Lung (tissue), 11 donors: ENCODE measurements at regions not wholly inside any gene's neighbourhood (a gene's known extent, or its start where the extent isn't known, plus 50 kb on each side); places are given as distances from the start of the nearest gene placed in this dataset.

Experiments used
- ATAC-seq: fragments of 200-7000 bp; cut with Tn5 transposase; one replicate; pipeline ENCODE4 v1.9.1; 2020; ENCODE audit warnings: moderate number of reproducible peaks; ENCODE audit not compliant: insufficient read depth, low FRiP score
- DNase-seq, 3 donors: peaks; one replicate each; pipeline ENCODE4 v3.0.0-alpha.2; 2013 to 2017
- H3K27ac ChIP-seq, 2 donors: one replicate each; pipeline ENCODE4 v1.5.1; 2013; ENCODE audit warnings: mild to moderate bottlenecking in 2 of 2, moderate library complexity in 2 of 2, control low read depth in 1 of 2, inconsistent platforms in 1 of 2, low read depth in 1 of 2, low read length in 1 of 2
- H3K27me3 ChIP-seq, 3 donors: one replicate each; pipeline ENCODE4 v1.5.1; 2013; ENCODE audit warnings: low read length in 2 of 3; ENCODE audit not compliant: control insufficient read depth in 3 of 3, insufficient read depth in 3 of 3
- H3K36me3 ChIP-seq, 4 donors: one replicate each; pipeline ENCODE4 v1.5.1; 2013; ENCODE audit warnings: low read length in 4 of 4, mild to moderate bottlenecking in 1 of 4, moderate library complexity in 1 of 4; ENCODE audit not compliant: control insufficient read depth in 4 of 4, insufficient read depth in 4 of 4
- H3K4me1 ChIP-seq, 5 donors: one replicate each; pipeline ENCODE4 v1.5.1; 2013; ENCODE audit warnings: low read length in 5 of 5, mild to moderate bottlenecking in 2 of 5, moderate library complexity in 1 of 5; ENCODE audit not compliant: control insufficient read depth in 5 of 5, insufficient read depth in 5 of 5
- H3K4me3 ChIP-seq: one replicate; pipeline ENCODE4 v1.5.1; 2013; ENCODE audit warnings: mild to moderate bottlenecking, control low read depth, moderate library complexity
- H3K9ac ChIP-seq, 2 donors: one replicate each; pipeline ENCODE4 v1.5.1; 2013; ENCODE audit warnings: low read length in 2 of 2, control low read depth in 1 of 2; ENCODE audit not compliant: insufficient read depth in 1 of 2
- H3K9me3 ChIP-seq, 4 donors: one replicate each; pipeline ENCODE4 v1.5.1; 2013; ENCODE audit warnings: low read length in 3 of 4, mild to moderate bottlenecking in 1 of 4, moderate library complexity in 1 of 4; ENCODE audit not compliant: control insufficient read depth in 4 of 4, insufficient read depth in 3 of 4
- CTCF ChIP-seq: IDR thresholded peaks from 2 replicates; pipeline ENCODE4 v1.5.1; 2012; ENCODE audit warnings: mild to moderate bottlenecking; ENCODE audit errors: control extremely low read depth, extremely low read depth
- WGBS, 2 donors: extraction: QIAGEN DNeasy Blood & Tissue Kit; methylation state at CpG; one replicate each; pipeline ENCODE4 v1.1.7; 2013; 5-methylcytosine and 5-hydroxymethylcytosine counted together
- donor health status: control.
- donor health status: control.
- donor health status: Bipolar disorder and iron deficiency.
- donor health status: healthy.
- donor health status: DM: yes; HTN: yes; CAD: no.

- 97% methylated on average over 3 of the region's 3 CpGs for WGBS, 2 donors
- Histone ChIP-seq H3K36me3 (no peaks in the 10 kb centered on the region), H3K9ac (no peak overlapping the region), H3K27me3 (no peaks in the 10 kb centered on the region), H3K4me1 (no peaks in the 10 kb centered on the region), H3K4me3 (no peak overlapping the region), H3K9me3 (no peaks in the 10 kb centered on the region), H3K27ac (no peak overlapping the region)
- DNase-seq (no peak), ATAC-seq (no peak)
- no peak for TF ChIP-seq CTCF
Measured at GRCh38 chr2:59151805-59152204, 910.7 kb upstream of the FANCL start.

DNA sequence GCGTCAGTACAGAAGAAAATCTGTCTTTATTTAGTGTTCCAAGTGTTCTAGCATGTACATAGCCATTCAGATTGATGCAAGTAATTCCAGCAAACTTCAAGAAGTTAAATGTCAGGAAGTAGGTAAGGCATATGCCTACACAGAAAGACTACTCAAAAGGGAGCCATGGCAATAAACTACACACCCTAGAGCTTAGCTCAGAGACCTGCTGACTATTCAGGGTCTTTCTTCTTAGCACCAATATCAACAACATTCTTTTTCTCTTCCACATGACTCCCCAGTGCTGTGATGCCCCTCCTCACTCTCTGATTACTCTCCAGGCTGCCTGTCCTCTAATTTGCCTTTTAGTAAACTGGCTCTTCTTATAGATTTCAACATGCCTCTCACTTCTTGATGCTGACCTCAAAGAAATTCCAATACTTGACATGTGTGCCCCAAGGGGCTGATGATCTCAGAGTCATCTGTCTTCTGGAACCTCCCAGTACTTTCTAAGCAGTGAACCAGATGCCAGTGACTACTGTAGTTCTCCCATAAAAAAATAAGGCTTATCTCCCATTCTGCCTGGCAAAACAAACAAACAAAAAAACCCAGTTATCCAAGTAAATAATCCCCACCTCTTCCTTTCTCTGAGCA is 909.2 kb upstream of the FANCL start:
- no peak overlapping the region for H3K9ac ChIP-seq
- no peaks in the 10 kb centered on the region for H3K4me1 ChIP-seq
- no peaks in the 10 kb centered on the region for H3K9me3 ChIP-seq
- 79 to 88% methylated on average over 1 of the region's 1 CpG for WGBS, 2 donors
- no peak overlapping the region for H3K27ac ChIP-seq
- ATAC-seq (no peak), DNase-seq (no peak)
- H3K36me3 ChIP-seq, result no peaks in the 10 kb centered on the region
- H3K4me3 ChIP-seq, result no peak overlapping the region
- H3K27me3 ChIP-seq, result no peaks in the 10 kb centered on the region
- TF ChIP-seq CTCF, result no peak

GRCh38 chr2:59149271-59149670 is 908.1 kb upstream of the FANCL start:
- TF ChIP-seq CTCF, result no peak
- no peaks in the 10 kb centered on the region for H3K36me3 ChIP-seq
- no peak overlapping the region for H3K9ac ChIP-seq
- H3K9me3 ChIP-seq, result no peaks in the 10 kb centered on the region
- ATAC-seq, result no peak
- no peaks in the 10 kb centered on the region for H3K4me1 ChIP-seq
- no peak overlapping the region for H3K27ac ChIP-seq
- H3K4me3 ChIP-seq, result no peak overlapping the region
- DNase-seq, result no peak
- H3K27me3 ChIP-seq, result no peaks in the 10 kb centered on the region

DNA sequence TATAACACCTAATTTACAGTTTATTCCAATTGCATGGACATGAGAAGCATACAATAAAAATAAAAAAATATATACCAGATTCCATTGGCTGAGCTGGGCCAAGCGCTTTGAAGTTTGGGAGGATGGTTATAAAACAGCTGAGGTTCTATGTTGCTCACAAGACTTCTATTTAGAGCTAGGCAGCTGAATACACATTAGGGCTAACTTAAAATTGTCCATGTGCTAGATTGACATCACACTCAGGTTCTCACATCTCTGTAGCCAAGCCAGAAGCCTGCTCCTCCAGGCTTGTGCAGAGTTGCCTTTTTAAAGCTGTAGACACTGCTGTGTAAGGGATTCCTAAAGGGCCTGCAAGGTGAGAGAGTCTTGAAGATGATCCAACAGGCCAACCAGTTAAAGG is 871.1 kb upstream of the FANCL start:
- Histone ChIP-seq H3K9me3 (peaks cover 0 to 2% (median 0%) of the 10 kb centered on the region in 4 donors), H3K27ac (no peak overlapping the region), H3K4me1 (no peaks in the 10 kb centered on the region), H3K27me3 (no peaks in the 10 kb centered on the region), H3K4me3 (no peak overlapping the region), H3K36me3 (no peaks in the 10 kb centered on the region), H3K9ac (no peak overlapping the region)
- ATAC-seq (no peak), DNase-seq (no peak)
- no peak for TF ChIP-seq CTCF
- 93 to 97% methylated on average over 1 of the region's 1 CpG for WGBS, 2 donors
